HG02885 (cell line): ENCODE measurements at regions not wholly inside any gene's neighbourhood (a gene's known extent, or its start where the extent isn't known, plus 50 kb on each side); places are given as distances from the start of the nearest gene placed in this dataset.

Experiments used
- ATAC-seq: cut with Tn5 transposase; IDR thresholded peaks from one replicate; pipeline ENCODE4 v1.9.1; 2021; ENCODE audit warnings: mild to moderate bottlenecking; ENCODE audit not compliant: unreplicated experiment, poor library complexity

DNA sequence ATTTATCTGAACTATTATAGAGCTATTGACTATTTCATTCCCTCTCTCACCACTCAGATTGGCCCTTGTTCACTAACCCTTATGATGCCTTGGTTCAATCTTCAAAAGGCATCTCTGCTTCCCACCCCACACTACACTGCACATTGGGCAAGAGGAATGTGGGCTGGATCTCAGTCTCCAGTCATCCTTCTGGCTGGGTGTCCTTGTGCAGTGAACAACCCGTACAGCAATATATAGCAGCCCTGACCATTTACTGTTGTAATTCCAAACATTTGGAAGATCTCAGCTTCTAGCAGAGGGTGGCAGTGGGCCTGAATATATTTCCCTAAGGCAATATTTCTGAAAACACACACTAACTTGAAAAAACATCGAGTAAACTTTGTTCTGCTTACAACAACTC lies 199.2 kb upstream of the GDNF start:
- no peak for ATAC-seq

GRCh38 chr5:38036765-38037164 lies 196.9 kb upstream of the GDNF start:
- no peak for ATAC-seq

DNA sequence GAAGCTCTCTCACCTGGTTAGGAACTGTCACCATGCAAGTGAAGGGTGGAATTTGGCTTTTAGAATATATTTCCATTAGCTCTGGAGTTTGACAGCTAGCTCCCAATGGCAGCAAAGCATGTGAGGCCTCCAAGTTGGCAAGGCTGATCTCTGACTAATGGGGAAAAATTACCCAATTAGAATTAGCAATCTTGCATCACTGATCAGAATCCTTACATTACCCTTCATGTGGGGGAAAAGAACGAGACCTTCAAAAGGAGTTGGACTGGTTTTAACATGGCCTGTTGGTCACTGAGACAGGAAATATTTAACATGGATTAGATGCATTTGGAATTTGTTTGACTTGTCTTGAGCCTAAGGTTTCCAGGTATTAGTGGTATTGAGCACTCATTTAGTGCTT lies 192.3 kb upstream of the GDNF start:
- no peak for ATAC-seq

DNA sequence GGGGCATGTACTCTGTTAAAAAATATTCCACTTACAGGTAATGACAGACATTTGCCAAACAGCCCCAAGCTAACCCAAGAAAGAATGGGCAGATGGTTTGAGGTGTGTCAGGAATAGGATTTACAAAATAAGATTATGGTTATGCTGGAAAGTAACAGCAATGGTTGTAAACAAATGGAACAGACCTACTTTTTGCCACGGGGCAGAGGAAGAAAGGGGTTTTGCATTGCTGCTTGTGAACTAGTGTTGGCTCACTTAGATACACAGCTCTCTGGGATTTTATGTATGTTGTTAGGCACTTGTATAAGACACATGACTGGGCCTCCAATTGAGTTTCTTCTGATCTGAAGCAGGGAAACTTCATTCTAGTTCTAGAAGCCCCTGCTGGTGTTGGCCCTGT lies 191.5 kb upstream of the GDNF start:
- no peak for ATAC-seq

DNA sequence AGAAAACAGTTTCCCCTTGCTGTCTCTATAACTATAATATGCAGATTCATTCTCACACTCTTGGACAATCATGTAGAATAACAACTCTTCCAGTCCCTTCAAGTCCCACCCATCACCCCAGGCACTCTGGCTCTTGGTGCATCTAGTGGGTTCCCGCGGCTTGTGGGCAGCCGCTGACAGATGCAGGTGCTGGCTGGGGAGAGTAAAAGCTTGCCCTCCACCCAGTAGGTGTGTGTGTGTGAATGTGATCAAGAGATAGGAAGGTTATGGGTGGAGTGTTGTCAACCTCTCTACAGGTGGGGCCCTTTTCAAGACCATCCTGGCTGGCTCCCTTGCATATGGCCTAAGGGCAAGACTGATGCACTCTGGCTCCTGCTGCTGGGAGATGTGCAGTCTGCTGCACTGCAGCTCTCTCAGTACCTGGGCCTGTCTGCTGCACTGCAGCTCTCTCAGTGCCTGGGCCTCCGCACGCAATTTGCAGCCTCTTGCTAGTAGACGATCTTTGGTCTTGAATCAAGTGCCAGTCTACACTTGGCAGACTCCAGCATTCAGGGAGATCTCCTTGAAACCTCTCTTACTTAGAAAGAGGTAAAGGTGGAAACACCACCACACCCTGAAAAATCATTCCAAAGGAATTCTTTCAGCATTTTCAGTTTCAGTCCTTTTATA lies 189.7 kb upstream of the GDNF start:
- ATAC-seq: no peak

DNA sequence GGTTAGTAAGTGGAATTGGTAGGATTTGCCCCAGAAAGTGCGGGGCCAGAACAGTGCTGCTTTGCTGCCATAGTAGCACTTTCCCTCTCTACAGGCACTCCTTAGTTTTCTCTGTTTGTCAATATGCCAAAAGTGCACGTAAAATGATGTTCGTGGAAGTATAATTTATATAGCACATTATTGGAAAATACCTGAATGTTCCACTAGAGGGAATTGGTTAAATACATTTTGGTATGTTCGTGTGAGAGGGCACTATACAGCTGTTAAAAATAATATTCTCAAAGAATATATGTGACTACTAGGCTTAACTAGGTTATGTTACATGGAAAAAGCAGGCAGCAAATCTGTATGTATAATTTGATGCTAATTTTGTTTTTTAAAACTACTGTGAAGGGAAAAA lies 184.0 kb upstream of the GDNF start:
- no peak for ATAC-seq

- ATAC-seq: no peak
Measured at GRCh38 chr5:38023371-38023770, 183.5 kb upstream of the GDNF start.

DNA sequence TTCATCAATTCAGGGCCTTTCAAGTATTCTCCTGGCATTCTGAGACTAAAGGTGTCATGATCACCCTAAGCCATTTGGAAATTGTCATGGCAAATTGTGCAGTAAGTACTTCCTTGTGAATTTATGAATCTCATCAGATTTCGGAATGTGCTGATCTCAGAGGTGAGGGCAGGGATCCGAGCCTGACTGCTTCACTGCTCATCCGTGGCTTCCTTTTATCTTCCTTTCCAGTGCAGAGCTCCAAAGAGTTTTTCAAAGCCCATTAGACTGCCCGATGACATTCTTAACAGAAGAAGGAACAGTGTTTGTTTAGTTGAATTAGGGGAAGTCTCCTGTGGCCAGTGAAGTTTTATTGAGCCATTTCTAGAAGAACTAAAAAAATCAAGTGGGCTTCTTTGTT lies 182.8 kb upstream of the GDNF start:
- no peak for ATAC-seq

DNA sequence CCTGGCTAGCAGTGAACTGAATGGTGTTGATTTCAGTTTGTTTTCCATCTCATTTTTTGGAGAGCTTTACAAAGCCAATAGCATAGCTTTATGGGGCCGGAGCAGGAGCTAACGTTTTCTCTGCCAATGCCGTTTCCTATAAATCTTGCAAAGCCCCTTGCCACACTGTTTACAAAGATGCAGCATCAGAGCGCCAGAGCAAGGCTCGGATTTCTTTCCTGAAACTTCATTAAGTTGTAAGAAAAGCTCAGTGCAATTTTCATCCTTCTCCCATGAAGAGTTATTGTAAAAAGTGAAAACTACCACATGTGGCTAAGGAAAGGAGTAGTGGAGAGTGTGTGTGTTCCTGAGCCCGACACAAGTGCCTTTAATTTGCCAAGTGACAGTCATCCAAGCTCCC lies 178.2 kb upstream of the GDNF start:
- ATAC-seq: no peak

- ATAC-seq: no peak
Measured at GRCh38 chr5:38013107-38013506, 173.3 kb upstream of the GDNF start.

DNA sequence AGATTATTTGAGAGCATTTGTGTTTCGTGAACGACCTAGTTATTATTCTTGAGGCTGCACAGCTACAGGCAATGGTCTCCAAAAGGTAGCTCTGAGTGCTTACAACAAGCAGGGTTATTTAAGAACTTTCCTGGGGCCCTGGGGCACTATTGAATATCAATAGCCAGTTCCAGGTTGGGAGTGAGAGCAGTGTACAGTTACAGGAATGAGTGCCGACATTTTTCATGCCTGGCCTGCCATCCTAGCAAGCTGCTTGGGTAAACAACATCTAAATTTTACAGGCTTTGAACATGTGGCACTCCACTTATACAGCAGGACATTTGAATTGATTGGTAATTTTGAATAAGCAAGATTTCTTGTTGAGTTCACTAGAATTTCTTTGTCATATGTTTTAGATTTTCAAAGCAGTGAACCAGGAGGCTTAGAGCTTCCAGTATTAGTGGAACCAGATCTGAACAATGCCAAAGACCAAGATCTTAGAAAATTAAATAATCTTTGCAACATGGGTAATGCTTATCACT lies 171.9 kb upstream of the GDNF start:
- ATAC-seq: no peak

- ATAC-seq: no peak
Measured at GRCh38 chr5:38009749-38010358, 170.0 kb upstream of the GDNF start.

- no peak for ATAC-seq
Measured at GRCh38 chr5:38008198-38008597, 168.4 kb upstream of the GDNF start.

GRCh38 chr5:37999593-37999992 lies 159.8 kb upstream of the GDNF start:
- ATAC-seq: no peak

DNA sequence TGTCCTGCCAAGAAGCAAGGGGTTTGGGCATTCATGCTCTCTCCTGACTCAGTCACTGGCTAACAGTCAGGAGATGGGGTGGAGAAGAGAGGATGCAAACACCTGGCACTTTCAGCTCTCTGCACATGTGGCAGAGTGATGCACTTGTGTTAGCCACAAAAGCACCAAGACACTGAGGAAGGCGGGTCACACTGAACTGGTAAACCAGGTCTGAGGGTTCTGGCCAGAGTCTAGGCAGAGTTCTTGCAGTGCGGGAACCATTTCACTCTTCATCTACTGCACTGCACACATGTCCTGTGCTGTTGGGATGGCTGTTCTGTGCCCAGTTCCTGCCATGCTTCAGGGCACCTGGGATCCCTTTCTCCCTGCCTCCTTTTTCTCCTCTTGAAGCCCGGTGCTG lies 157.1 kb upstream of the GDNF start:
- ATAC-seq: no peak

DNA sequence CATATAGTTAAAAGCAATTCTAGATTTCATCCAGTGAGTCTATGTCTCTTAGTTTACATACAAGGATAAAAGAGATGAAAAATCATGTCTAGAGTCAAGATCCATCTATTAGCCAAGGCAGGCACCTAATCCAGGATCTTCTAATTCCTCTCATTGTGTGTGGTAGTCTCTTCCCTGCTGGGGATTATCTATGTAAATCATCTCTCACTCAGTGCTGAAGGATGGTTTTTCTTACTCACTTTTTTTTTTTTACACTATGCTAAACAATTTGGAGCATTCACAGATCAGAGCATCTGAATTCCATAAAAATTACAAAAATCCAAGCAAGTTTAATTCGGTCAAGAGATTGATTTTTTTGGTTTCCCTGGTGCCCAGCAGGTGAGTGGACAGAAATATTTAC lies 154.9 kb upstream of the GDNF start:
- ATAC-seq: no peak

GRCh38 chr5:37991301-37992299 lies 151.8 kb upstream of the GDNF start:
- no peak for ATAC-seq

GRCh38 chr5:37989884-37990283 lies 150.0 kb upstream of the GDNF start:
- no peak for ATAC-seq

- ATAC-seq: no peak
Measured at GRCh38 chr5:37988454-37989046, 148.7 kb upstream of the GDNF start.

DNA sequence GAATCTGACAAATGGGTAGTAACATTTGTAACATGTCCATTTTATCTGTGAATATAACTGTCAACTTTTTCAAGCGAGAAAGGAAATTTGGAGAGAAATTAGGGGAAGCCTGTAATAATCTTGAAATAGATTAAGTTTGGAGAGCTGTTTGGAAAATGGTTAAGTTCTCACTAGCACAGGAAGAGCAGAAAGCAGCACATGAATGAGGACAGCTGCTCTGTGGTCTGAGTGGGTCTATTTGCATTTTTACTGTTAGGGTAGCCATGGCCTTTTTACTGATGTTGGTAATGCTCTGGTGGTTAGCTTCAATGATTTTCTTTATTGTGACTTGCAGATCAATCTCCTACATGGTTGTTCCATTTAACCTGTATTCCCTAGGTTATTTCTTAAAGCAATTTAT lies 144.5 kb upstream of the GDNF start:
- ATAC-seq: no peak

GRCh38 chr5:37983463-37983862 lies 143.6 kb upstream of the GDNF start:
- no peak for ATAC-seq
